OCI-LY1 (cell line): ENCODE measurements at regions not wholly inside any gene's neighbourhood (a gene's known extent, or its start where the extent isn't known, plus 50 kb on each side); places are given as distances from the start of the nearest gene placed in this dataset.

Experiments used
- H2AFZ ChIP-seq: fragments of 200-600 bp; sonication (generic), shearing (Covaris generic); 2 replicates; pipeline ENCODE4 v1.6.0; 2014; ENCODE audit warnings: antibody characterized with exemption, mild to moderate bottlenecking, low read length
- H3F3A ChIP-seq: fragments of 200-600 bp; sonication (generic), shearing (Covaris generic); 2 replicates; pipeline ENCODE4 v1.6.0; 2014; ENCODE audit warnings: mild to moderate bottlenecking, antibody characterized with exemption, low read length, moderate library complexity; ENCODE audit not compliant: insufficient read depth
- H3K27ac ChIP-seq: fragments of 200-600 bp; sonication (generic); 2 replicates; pipeline ENCODE4 v1.5.1; 2014; ENCODE audit warnings: low read length, mixed run types, mild to moderate bottlenecking, low read depth; ENCODE audit not compliant: poor library complexity, severe bottlenecking
- H3K27me3 ChIP-seq: fragments of 200-600 bp; sonication (generic); 2 replicates; pipeline ENCODE4 v1.6.0; 2014; ENCODE audit warnings: antibody characterized with exemption, mild to moderate bottlenecking, low read length, moderate library complexity; ENCODE audit not compliant: insufficient read depth
- H3K36me3 ChIP-seq: fragments of 200-600 bp; sonication (generic); 2 replicates; pipeline ENCODE4 v1.6.1; 2014; ENCODE audit warnings: mild to moderate bottlenecking, antibody characterized with exemption, low read length, moderate library complexity, mixed read lengths; ENCODE audit not compliant: insufficient read depth
- H3K4me1 ChIP-seq: fragments of 200-600 bp; sonication (generic); 2 replicates; pipeline ENCODE4 v1.5.1; 2014; ENCODE audit warnings: mild to moderate bottlenecking, low read length, moderate library complexity; ENCODE audit not compliant: insufficient read depth, severe bottlenecking
- H3K4me2 ChIP-seq: fragments of 200-600 bp; sonication (generic), shearing (Covaris generic); 2 replicates; pipeline ENCODE4 v1.6.1; 2014; ENCODE audit warnings: low read length
- H3K4me3 ChIP-seq: fragments of 200-600 bp; sonication (generic); 2 replicates; pipeline ENCODE4 v1.5.1; 2014; ENCODE audit warnings: low read length, low read depth, mild to moderate bottlenecking, mixed read lengths; ENCODE audit not compliant: poor library complexity, severe bottlenecking
- H3K79me2 ChIP-seq: fragments of 200-600 bp; shearing (Covaris generic); 2 replicates; pipeline ENCODE4 v1.6.1; 2016; ENCODE audit warnings: mixed run types, low read length, mixed read lengths; ENCODE audit not compliant: insufficient read depth
- H3K9ac ChIP-seq: fragments of 200-600 bp; sonication (generic), shearing (Covaris generic); 2 replicates; pipeline ENCODE4 v1.6.1; 2014; ENCODE audit warnings: mild to moderate bottlenecking, low read length, mixed read lengths
- H3K9me2 ChIP-seq: fragments of 200-600 bp; sonication (generic), shearing (Covaris generic); 2 replicates; pipeline ENCODE4 v1.6.1; 2014; ENCODE audit warnings: low read depth, mild to moderate bottlenecking, low read length, mixed read lengths
- H3K9me3 ChIP-seq: fragments of 200-600 bp; shearing (Covaris generic); 2 replicates; pipeline ENCODE4 v1.6.1; 2014; ENCODE audit warnings: low read length, mixed read lengths
- H4K20me1 ChIP-seq: fragments of 200-600 bp; sonication (generic), shearing (Covaris generic); 2 replicates; pipeline ENCODE4 v1.6.0; 2016; ENCODE audit warnings: mild to moderate bottlenecking, low read length; ENCODE audit not compliant: insufficient read depth
- CTCF ChIP-seq: fragments of 200-600 bp; sonication (generic), shearing (Covaris generic); IDR thresholded peaks from 2 replicates; pipeline ENCODE4 v1.5.1; 2017; ENCODE audit warnings: mild to moderate bottlenecking, antibody characterized with exemption, low read length, moderate library complexity, mixed read lengths
- EZH2 ChIP-seq: fragments of 200-600 bp; sonication (generic), shearing (Covaris generic); IDR thresholded peaks from 2 replicates; pipeline ENCODE4 v1.8.0; 2017; ENCODE audit warnings: borderline replicate concordance, mixed run types, mild to moderate bottlenecking, antibody characterized with exemption, low read length, moderate library complexity, mixed read lengths

GRCh38 chr3:72193771-72194430 lies 409.0 kb upstream of the PROK2 start:
- H3K9me3 ChIP-seq, result no peaks in the 10 kb centered on the region
- no peaks in the 10 kb centered on the region for H3F3A ChIP-seq
- TF ChIP-seq CTCF (no peak), EZH2 (no peak)
- H3K9me2 ChIP-seq, result no peaks in the 10 kb centered on the region
- H3K79me2 ChIP-seq, result no peaks in the 10 kb centered on the region
- H3K27ac ChIP-seq, result no peak overlapping the region
- H3K9ac ChIP-seq, result no peak overlapping the region
- no peaks in the 10 kb centered on the region for H3K27me3 ChIP-seq
- no peaks in the 10 kb centered on the region for H3K36me3 ChIP-seq
- H3K4me3 ChIP-seq, result no peak overlapping the region
- no peak overlapping the region for H2AFZ ChIP-seq
- H3K4me2 ChIP-seq, result no peak overlapping the region
- no peaks in the 10 kb centered on the region for H3K4me1 ChIP-seq
- no peaks in the 10 kb centered on the region for H4K20me1 ChIP-seq

GRCh38 chr3:72192572-72192971 lies 407.6 kb upstream of the PROK2 start:
- H3K4me3 ChIP-seq, result no peak overlapping the region
- H3K27me3 ChIP-seq, result no peaks in the 10 kb centered on the region
- no peak overlapping the region for H3K27ac ChIP-seq
- no peak overlapping the region for H2AFZ ChIP-seq
- H3K4me1 ChIP-seq, result no peaks in the 10 kb centered on the region
- no peaks in the 10 kb centered on the region for H4K20me1 ChIP-seq
- no peak overlapping the region for H3K9ac ChIP-seq
- H3F3A ChIP-seq, result no peaks in the 10 kb centered on the region
- no peaks in the 10 kb centered on the region for H3K9me3 ChIP-seq
- no peaks in the 10 kb centered on the region for H3K79me2 ChIP-seq
- H3K4me2 ChIP-seq, result no peak overlapping the region
- no peaks in the 10 kb centered on the region for H3K9me2 ChIP-seq
- H3K36me3 ChIP-seq, result no peaks in the 10 kb centered on the region
- no peak for TF ChIP-seq CTCF
- TF ChIP-seq EZH2, result no peak

GRCh38 chr3:72191209-72191960 lies 406.4 kb upstream of the PROK2 start:
- H3K4me2 ChIP-seq, result no peak overlapping the region
- H3K4me1 ChIP-seq, result peaks cover 2% of the 10 kb centered on the region
- H3K9ac ChIP-seq, result no peak overlapping the region
- no peaks in the 10 kb centered on the region for H4K20me1 ChIP-seq
- H3F3A ChIP-seq, result no peaks in the 10 kb centered on the region
- no peaks in the 10 kb centered on the region for H3K9me3 ChIP-seq
- H3K9me2 ChIP-seq, result no peaks in the 10 kb centered on the region
- H3K27me3 ChIP-seq, result 0 out of 2 replicates have a peak, but pooled peaks cover 3% of the 10 kb centered on the region
- no peaks in the 10 kb centered on the region for H3K36me3 ChIP-seq
- TF ChIP-seq EZH2 (no peak), CTCF (no peak)
- no peaks in the 10 kb centered on the region for H3K79me2 ChIP-seq
- no peak overlapping the region for H3K27ac ChIP-seq
- H3K4me3 ChIP-seq, result no peak overlapping the region
- no peak overlapping the region for H2AFZ ChIP-seq
